Uterus (tissue), 3 donors: ENCODE measurements at regions not wholly inside any gene's neighbourhood (a gene's known extent, or its start where the extent isn't known, plus 50 kb on each side); places are given as distances from the start of the nearest gene placed in this dataset.

ENCODE experiments used
- DNase-seq, 2 donors: peaks; one replicate each; pipeline ENCODE4 v3.0.0-alpha.2; 2019 to 2020
- H3K27ac ChIP-seq, 2 donors: fragments of 200-600 bp; sonication (generic); 1 replicate in 1 of 2; 2 replicates in 1 of 2; pipeline ENCODE4 v1.5.1; 2016 to 2018
- H3K27me3 ChIP-seq, 2 donors: fragments of 200-600 bp; sonication (generic); one replicate each; pipeline ENCODE4 v1.5.1; 2018 to 2019; ENCODE audit warnings: control low read depth in 1 of 2
- H3K36me3 ChIP-seq, 2 donors: fragments of 200-600 bp; sonication (generic); one replicate each; pipeline ENCODE4 v1.5.1; 2019; ENCODE audit warnings: control low read depth in 1 of 2
- H3K4me1 ChIP-seq, 2 donors: fragments of 200-600 bp; sonication (generic); one replicate each; pipeline ENCODE4 v1.5.1; 2018 to 2019; ENCODE audit warnings: control low read depth in 1 of 2
- H3K4me3 ChIP-seq, 2 donors: fragments of 200-600 bp; sonication (generic); 1 replicate in 1 of 2; 2 replicates in 1 of 2; pipeline ENCODE4 v1.5.1; 2018 to 2019; ENCODE audit warnings: mild to moderate bottlenecking in 1 of 2
- H3K9me3 ChIP-seq, 2 donors: fragments of 200-600 bp; sonication (generic); one replicate each; pipeline ENCODE4 v1.5.1; 2019; ENCODE audit warnings: control low read depth in 1 of 2
- POLR2A ChIP-seq, 2 donors: fragments of 450-650 bp; IDR thresholded peaks; one replicate each; pipeline ENCODE4 v1.6.1; 2016; ENCODE audit warnings: antibody characterized with exemption in 2 of 2, mild to moderate bottlenecking in 1 of 2, moderate library complexity in 1 of 2
- intact Hi-C: fragments of 100-400 bp; cut with DNase I; formaldehyde crosslinking; loops from one replicate; pipeline ENCODE4 v1.15.1; 2023; ENCODE audit warnings: low total_unique reads
- TF ChIP-seq, protein P1 (sequence below), 4 experiments: fragments of 200-600 bp in 2 of 4; fragments of 450-650 bp in 2 of 4; sonication (generic) in 2 of 4; IDR thresholded peaks; one replicate each; pipeline ENCODE4 v1.5.1; 2016 to 2019; ENCODE audit warnings: antibody characterized with exemption in 4 of 4, mild to moderate bottlenecking in 2 of 4, moderate library complexity in 1 of 4
- donor health status: DM: yes; HTN: yes; CAD: no.

DNA sequence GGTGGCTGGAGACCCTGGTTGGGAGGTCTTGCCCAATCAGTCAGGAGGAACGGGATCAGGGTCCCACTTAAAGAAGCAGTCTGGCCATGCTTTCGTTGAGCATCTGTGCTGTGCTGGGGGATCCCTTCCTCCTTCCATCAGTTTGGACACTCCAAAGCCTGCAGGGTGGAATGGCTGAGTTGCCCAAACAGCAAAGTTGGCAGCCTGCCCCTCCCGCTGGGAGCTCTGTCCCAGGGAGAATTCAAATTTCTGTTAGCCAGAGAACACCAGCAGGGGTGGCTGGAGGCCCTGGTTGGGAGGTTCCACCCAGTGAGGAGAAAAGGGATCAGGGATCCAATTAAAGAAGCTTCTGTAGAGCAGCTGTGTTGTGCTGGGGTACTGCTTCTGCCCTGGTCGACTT lies 96.9 kb upstream of the CTAGE1 start:
- Histone ChIP-seq H3K9me3 (no peaks in the 10 kb centered on the region), H3K4me3 (no peak overlapping the region), H3K27ac (no peak overlapping the region), H3K27me3 (no peaks in the 10 kb centered on the region), H3K4me1 (no peaks in the 10 kb centered on the region), H3K36me3 (no peaks in the 10 kb centered on the region)
- TF ChIP-seq, protein P1, sequence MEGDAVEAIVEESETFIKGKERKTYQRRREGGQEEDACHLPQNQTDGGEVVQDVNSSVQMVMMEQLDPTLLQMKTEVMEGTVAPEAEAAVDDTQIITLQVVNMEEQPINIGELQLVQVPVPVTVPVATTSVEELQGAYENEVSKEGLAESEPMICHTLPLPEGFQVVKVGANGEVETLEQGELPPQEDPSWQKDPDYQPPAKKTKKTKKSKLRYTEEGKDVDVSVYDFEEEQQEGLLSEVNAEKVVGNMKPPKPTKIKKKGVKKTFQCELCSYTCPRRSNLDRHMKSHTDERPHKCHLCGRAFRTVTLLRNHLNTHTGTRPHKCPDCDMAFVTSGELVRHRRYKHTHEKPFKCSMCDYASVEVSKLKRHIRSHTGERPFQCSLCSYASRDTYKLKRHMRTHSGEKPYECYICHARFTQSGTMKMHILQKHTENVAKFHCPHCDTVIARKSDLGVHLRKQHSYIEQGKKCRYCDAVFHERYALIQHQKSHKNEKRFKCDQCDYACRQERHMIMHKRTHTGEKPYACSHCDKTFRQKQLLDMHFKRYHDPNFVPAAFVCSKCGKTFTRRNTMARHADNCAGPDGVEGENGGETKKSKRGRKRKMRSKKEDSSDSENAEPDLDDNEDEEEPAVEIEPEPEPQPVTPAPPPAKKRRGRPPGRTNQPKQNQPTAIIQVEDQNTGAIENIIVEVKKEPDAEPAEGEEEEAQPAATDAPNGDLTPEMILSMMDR (IDR thresholded peaks at IDR 0.05), result no peak
- no peak for TF ChIP-seq POLR2A (IDR thresholded peaks at IDR 0.05)
- DNase-seq, result no peak
- intact Hi-C loops, result no loop called here

DNA sequence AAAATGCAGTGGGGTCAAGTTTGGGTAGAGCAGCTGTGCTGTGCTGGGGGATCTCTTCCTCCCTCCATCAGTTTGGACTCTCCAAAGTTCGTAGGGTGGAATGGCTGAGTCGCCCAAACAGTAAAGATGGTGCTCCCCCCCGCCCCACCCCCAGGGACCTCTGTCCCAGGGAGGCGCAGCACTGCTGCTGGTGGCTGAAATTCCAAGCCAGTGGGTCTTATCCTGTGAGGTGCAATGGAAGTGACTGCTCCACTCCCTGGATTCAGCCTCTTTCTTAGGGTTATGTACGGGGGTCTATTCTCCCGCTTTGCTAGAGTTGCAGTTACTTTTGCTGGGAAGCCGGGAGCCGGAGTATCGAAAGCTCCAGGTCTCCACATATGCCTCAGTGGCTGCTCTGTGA lies 97.5 kb upstream of the CTAGE1 start:
- Histone ChIP-seq H3K4me1 (no peaks in the 10 kb centered on the region), H3K9me3 (no peaks in the 10 kb centered on the region), H3K27me3 (no peaks in the 10 kb centered on the region), H3K27ac (no peak overlapping the region), H3K36me3 (no peaks in the 10 kb centered on the region), H3K4me3 (no peak overlapping the region)
- intact Hi-C loops, result no loop called here
- TF ChIP-seq, protein P1 (IDR thresholded peaks at IDR 0.05), result no peak
- no peak for TF ChIP-seq POLR2A (IDR thresholded peaks at IDR 0.05)
- no peak for DNase-seq

DNA sequence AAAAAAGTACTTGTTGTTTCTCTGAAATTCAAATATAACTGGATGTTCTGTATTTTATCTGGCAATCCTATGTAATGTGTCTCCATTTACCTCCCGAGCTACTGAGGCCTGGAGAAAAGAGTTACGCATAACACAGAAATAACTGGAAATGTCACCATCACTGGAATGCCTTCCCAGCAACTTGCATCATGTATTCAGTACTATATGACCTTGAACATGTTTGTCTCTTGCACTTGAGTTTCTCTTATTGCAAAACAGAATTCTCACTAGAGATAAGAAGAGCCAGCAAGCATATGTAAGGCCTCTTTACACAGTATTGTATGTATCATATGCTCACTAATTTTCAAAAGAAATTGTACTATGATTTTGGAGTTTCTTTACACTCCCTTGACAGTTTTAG lies 99.6 kb upstream of the CTAGE1 start:
- Histone ChIP-seq H3K27ac (no peak overlapping the region), H3K27me3 (no peaks in the 10 kb centered on the region), H3K36me3 (no peaks in the 10 kb centered on the region), H3K4me3 (no peak overlapping the region), H3K9me3 (no peaks in the 10 kb centered on the region), H3K4me1 (no peaks in the 10 kb centered on the region)
- intact Hi-C loops, result no loop called here
- no peak for DNase-seq
- TF ChIP-seq POLR2A (IDR thresholded peaks at IDR 0.05), result no peak
- TF ChIP-seq, protein P1 (IDR thresholded peaks at IDR 0.05), result no peak

DNA sequence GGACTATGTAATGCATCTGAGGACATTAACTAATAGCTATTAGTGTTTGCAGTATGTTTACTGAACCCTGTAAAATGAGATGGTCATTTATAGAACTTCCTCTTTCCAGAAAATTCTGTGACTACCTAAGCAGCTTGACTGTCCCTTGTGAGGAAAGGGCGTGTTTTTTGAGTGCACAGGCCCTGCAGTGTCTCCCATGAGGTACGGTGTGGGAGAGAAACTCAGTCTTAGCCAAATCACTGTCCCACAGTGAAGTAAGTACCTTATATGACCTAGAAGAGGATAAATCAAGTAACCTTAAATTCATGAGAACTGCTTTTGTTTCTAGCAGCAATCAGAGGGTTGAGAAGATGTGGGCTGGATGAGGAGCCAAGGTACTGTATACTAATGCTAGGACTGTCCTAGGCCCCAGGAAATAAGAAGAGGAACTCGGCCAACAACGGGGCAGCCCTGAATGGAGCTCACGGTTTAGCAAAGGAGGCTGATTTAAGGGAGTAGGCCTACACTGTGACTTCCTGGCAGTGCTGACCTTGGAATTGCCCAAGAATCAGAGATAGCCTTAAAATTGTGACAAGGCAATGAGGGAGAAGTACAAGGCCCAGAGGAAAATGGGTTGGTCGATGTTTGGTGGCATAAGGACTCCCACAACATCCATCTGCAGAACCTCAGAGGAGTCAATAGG lies 103.5 kb upstream of the CTAGE1 start:
- no peaks in the 10 kb centered on the region for H3K27me3 ChIP-seq
- TF ChIP-seq, protein P1 (IDR thresholded peaks at IDR 0.05), result no peak
- TF ChIP-seq POLR2A (IDR thresholded peaks at IDR 0.05), result no peak
- no peaks in the 10 kb centered on the region for H3K9me3 ChIP-seq
- H3K4me1 ChIP-seq, result no peaks in the 10 kb centered on the region
- H3K4me3 ChIP-seq, result no peak overlapping the region
- no peak for DNase-seq
- H3K36me3 ChIP-seq, result no peaks in the 10 kb centered on the region
- intact Hi-C loops, result no loop called here
- peak overlapping the region; percentile 43 to 44 for H3K27ac ChIP-seq

DNA sequence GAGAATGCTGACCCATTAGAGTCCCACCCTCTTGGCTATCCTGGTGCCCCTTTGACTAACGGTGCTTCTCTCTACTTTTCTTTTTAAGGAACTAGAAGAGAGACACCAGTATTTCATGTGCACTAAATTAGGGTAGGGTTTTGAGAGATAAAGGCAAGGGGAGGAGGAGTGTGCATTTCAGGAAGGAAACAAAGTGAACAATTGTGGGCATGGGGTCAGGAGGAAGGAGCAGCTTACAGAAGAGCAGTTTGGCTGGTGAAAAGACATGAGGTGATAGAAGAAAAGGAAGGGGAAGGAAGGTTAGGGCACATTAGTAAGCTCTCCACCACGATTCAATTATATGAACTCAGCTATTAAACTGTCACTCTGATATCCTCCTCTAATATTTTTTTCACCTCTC lies 105.8 kb upstream of the CTAGE1 start:
- DNase-seq, result no peak
- no peak overlapping the region for H3K4me3 ChIP-seq
- no peaks in the 10 kb centered on the region for H3K4me1 ChIP-seq
- H3K27me3 ChIP-seq, result no peaks in the 10 kb centered on the region
- no peak for TF ChIP-seq POLR2A (IDR thresholded peaks at IDR 0.05)
- TF ChIP-seq, protein P1 (IDR thresholded peaks at IDR 0.05), result no peak
- no peaks in the 10 kb centered on the region for H3K9me3 ChIP-seq
- H3K27ac ChIP-seq, result no peak overlapping the region
- no peaks in the 10 kb centered on the region for H3K36me3 ChIP-seq
- intact Hi-C loops, result no loop called here
